D721Med (cell line): ENCODE measurements at regions not wholly inside any gene's neighbourhood (a gene's known extent, or its start where the extent isn't known, plus 50 kb on each side); places are given as distances from the start of the nearest gene placed in this dataset.
"Not testable (repeated sequence)": the region's sequence is repeated elsewhere in the genome, so short reads cannot be mapped to it uniquely, and the experiment has no call there.

ENCODE experiments used
- DNase-seq: peaks from one replicate; pipeline ENCODE4 v3.0.0; 2011; ENCODE audit warnings: low spot score; ENCODE audit not compliant: insufficient read length
- FAIRE-seq: peaks from 2 replicates; lab custom pipeline; 2011; peaks lifted over from hg19 to GRCh38; lab: Jason Lieb, UNC
- TF ChIP-seq, protein P1 (sequence below): IDR thresholded peaks from 2 replicates; pipeline ENCODE4 v1.5.1; 2012; ENCODE audit warnings: mild to moderate bottlenecking, control low read depth; ENCODE audit not compliant: insufficient read depth; ENCODE audit errors: missing control alignments

DNA sequence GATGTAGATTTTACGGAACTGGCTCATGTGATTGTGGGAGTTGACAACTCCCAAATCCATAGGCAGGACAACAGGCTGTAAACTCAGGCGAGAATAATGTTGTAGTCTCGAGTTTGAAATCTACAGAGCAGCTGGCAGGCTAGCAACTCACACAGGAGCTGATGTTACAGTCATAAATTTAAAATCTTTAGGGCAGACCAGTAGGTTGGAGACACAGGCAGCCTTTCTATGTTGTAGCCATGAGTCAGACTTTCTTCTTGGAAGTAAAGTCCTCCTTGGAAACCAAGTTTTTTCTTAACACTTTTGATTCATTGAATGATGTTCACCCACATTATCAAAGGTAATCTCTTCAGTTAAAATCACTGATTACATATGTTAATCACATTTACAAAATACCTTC, 89.1 kb upstream of the ALCAM start:
- TF ChIP-seq, protein P1, sequence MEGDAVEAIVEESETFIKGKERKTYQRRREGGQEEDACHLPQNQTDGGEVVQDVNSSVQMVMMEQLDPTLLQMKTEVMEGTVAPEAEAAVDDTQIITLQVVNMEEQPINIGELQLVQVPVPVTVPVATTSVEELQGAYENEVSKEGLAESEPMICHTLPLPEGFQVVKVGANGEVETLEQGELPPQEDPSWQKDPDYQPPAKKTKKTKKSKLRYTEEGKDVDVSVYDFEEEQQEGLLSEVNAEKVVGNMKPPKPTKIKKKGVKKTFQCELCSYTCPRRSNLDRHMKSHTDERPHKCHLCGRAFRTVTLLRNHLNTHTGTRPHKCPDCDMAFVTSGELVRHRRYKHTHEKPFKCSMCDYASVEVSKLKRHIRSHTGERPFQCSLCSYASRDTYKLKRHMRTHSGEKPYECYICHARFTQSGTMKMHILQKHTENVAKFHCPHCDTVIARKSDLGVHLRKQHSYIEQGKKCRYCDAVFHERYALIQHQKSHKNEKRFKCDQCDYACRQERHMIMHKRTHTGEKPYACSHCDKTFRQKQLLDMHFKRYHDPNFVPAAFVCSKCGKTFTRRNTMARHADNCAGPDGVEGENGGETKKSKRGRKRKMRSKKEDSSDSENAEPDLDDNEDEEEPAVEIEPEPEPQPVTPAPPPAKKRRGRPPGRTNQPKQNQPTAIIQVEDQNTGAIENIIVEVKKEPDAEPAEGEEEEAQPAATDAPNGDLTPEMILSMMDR: no peak
- DNase-seq (no peak), FAIRE-seq (no peak)

DNA sequence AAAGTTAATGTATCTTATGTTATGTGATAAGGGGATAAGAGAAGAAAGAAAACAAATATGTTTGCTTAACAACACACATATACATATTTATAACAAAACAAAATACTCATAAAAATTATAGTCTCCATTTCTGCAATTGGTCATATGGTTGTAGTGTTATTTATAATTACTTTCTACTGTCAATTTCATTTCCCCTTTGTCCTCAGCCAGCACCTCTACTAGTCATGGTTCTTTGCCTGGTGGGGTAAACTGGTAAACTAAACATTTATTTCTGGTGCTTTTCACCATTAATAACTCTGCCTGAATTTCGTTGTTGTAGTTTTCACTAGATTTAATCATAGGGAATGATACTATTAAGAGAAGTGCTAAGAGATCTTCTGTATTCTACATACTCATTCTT, 88.0 kb upstream of the ALCAM start:
- no peak for DNase-seq
- FAIRE-seq: no peak

DNA sequence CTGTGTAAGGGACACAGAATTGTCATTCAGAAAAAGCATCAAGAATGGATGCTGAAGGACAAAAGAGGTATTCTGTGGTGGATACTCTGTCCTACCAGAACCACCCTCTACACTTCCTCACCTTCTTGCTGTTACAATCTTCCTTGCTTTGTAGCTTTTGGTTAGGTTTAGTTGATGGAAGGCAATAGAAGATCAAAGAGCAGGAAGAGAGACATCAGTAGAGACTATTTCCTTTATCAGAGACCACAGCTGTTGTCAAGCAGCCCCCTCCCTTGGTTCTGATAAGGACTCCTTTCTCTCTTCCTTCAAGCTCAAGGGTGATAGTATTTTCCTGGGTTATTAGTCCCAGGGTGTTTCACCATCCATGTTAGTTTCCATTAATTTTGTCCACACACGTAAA, 84.7 kb upstream of the ALCAM start:
- DNase-seq (no peak), FAIRE-seq (no peak)
- TF ChIP-seq, protein P1: no peak

More for the DNA sequence above, 88.0 kb upstream of the ALCAM start:
- TF ChIP-seq, protein P1: no peak

DNA sequence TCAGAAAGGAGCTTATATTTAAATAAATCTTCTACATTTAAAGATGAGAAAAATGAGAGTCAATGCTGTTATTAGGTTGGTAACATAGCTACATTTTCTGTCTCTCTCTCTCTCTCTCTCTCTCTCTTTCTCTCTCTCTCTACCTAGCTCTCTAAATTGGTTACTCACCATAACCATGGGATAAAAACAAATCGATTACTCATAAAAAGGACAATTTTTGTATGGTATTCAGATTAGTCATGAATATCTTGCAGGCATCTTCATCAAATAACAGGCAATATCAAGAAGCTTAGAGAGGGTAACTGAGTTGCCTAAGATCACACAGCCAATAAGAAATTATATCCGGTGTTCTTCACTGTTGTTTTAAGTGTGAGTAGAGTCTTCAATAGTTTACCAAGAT, 81.8 kb upstream of the ALCAM start:
- TF ChIP-seq, protein P1: no peak
- FAIRE-seq: no peak
- no peak for DNase-seq

DNA sequence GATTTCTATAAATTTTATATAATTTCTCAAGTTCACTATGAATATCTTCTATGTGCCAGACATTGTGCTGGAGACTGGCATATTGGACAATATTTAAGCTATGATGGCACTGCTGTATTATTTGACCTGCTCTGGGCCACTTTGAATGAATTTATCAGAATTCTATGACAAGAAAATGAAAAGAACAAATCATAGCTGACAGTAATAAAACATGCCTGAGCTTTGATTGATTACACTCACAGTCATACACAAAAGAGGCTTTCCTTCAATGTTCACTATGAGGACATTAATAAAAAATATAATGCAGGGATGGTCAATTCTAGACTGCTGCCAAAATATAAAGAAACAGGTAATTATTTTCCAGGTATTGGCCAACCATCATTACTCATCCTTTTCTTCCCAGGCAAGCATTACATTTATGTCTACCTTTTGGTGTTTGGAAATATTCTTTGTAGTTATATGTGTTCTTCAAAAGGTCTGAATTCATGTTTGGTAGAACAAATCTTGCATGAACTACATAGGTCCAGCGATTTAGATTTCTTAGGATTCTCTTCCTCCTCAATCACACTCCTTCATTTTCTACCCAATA, 81.0 kb upstream of the ALCAM start:
- TF ChIP-seq, protein P1: no peak
- FAIRE-seq: no peak

DNA sequence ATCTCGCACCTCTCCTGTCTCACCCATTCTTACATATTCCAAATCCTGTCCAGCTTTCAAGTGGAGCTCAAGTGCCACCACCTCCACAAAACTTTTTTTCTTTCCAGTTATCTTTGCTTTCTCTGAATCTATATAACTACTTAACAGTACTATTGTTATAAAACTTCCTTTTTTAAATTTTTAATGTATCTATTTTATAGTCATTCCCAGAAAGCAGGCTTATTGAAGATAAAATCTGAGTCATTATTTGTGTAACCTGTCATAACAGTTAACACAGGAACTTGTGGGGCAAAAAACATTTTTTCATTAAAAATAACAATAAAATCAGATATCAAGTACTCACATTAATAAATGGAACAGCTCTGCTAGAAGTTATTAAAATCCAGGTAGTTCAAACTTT, 73.3 kb upstream of the ALCAM start:
- FAIRE-seq (no peak), DNase-seq (no peak)

More for the DNA sequence above, 81.0 kb upstream of the ALCAM start:
- DNase-seq: no peak

DNA sequence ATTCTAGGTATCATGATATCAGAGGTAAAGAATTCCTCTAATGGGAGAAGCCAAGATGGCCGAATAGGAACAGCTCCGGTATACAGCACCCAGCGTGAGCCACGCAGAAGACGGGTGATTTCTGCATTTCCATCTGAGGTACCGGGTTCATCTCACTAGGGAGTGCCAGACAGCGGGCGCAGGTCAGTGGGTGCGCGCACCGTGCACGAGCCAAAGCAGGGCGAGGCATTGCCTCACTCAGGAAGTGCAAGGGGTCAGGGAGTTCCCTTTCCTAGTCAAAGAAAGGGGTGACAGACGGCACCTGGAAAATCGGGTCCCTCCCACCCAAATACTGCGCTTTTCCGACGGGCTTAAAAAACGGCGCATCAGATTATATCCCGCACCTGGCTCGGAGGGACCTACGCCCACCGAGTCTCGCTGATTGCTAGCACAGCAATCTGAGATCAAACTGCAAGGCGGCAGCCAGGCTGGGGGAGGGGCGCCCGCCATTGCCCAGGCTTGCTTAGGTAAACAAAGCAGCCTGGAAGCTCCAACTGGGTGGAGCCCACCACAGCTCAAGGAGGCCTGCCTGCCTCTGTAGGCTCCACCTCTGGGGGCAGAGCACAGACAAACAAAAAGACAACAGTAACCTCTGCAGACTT, 70.4 kb upstream of the ALCAM start:
- DNase-seq: not testable (repeated sequence)

More for the DNA sequence above, 73.3 kb upstream of the ALCAM start:
- TF ChIP-seq, protein P1: no peak

More for the DNA sequence above, 70.4 kb upstream of the ALCAM start:
- not testable (repeated sequence) for FAIRE-seq
